Skin of body (tissue), 1 donor: ENCODE measurements at regions not wholly inside any gene's neighbourhood (a gene's known extent, or its start where the extent isn't known, plus 50 kb on each side); places are given as distances from the start of the nearest gene placed in this dataset.
"Not testable (repeated sequence)": the region's sequence is repeated elsewhere in the genome, so short reads cannot be mapped to it uniquely, and the experiment has no call there.

Experiments used
- DNase-seq: peaks from one replicate; lab custom pipeline; 2025; lab: John Stamatoyannopoulos, UW

- not testable (repeated sequence) for DNase-seq
Observed at GRCh38 chr11:38894201-38894600, 2296.2 kb upstream of the RAG2 start.

GRCh38 chr11:38884145-38884865, 2286.3 kb upstream of the RAG2 start:
- no peak for DNase-seq

GRCh38 chr11:38867338-38867737, 2269.3 kb upstream of the RAG2 start:
- DNase-seq = no peak

- DNase-seq = no peak
Observed at GRCh38 chr11:38865922-38866321, 2267.9 kb upstream of the RAG2 start.

- peak; percentile 33 for DNase-seq
Observed at GRCh38 chr11:38842991-38843390, 2245.0 kb upstream of the RAG2 start.

GRCh38 chr11:38839071-38839470, 2241.0 kb upstream of the RAG2 start:
- DNase-seq = no peak

- no peak for DNase-seq
Observed at GRCh38 chr11:38835966-38836365, 2237.9 kb upstream of the RAG2 start.

- no peak for DNase-seq
Observed at GRCh38 chr11:38824573-38824972, 2226.5 kb upstream of the RAG2 start.

- DNase-seq = not testable (repeated sequence)
Observed at GRCh38 chr11:38821786-38822185, 2223.8 kb upstream of the RAG2 start.

- no peak for DNase-seq
Observed at GRCh38 chr11:38819981-38820380, 2221.9 kb upstream of the RAG2 start.

GRCh38 chr11:38818720-38819119, 2220.7 kb upstream of the RAG2 start:
- DNase-seq = no peak

GRCh38 chr11:38814670-38815069, 2216.6 kb upstream of the RAG2 start:
- DNase-seq = no peak

GRCh38 chr11:38809521-38809920, 2211.5 kb upstream of the RAG2 start:
- DNase-seq = no peak

GRCh38 chr11:38796281-38796680, 2198.2 kb upstream of the RAG2 start:
- peak; percentile 77 for DNase-seq

- DNase-seq = no peak
Observed at GRCh38 chr11:38795027-38795426, 2197.0 kb upstream of the RAG2 start.

GRCh38 chr11:38791346-38791961, 2193.4 kb upstream of the RAG2 start:
- peak; percentile 58 for DNase-seq

GRCh38 chr11:38788561-38788960, 2190.5 kb upstream of the RAG2 start:
- DNase-seq = no peak

- DNase-seq = no peak
Observed at GRCh38 chr11:38784164-38784563, 2186.1 kb upstream of the RAG2 start.

- DNase-seq = no peak
Observed at GRCh38 chr11:38766796-38767195, 2168.8 kb upstream of the RAG2 start.

GRCh38 chr11:38759394-38759793, 2161.4 kb upstream of the RAG2 start:
- DNase-seq = no peak

GRCh38 chr11:38756537-38756936, 2158.5 kb upstream of the RAG2 start:
- DNase-seq = no peak

- DNase-seq = no peak
Observed at GRCh38 chr11:38751421-38751820, 2153.4 kb upstream of the RAG2 start.

GRCh38 chr11:38746516-38746915, 2148.5 kb upstream of the RAG2 start:
- DNase-seq = not testable (repeated sequence)
